ENCODE measurements at regions not wholly inside any gene's neighbourhood (a gene's known extent, or its start where the extent isn't known, plus 50 kb on each side); places are given as distances from the start of the nearest gene placed in this dataset.

DNA sequence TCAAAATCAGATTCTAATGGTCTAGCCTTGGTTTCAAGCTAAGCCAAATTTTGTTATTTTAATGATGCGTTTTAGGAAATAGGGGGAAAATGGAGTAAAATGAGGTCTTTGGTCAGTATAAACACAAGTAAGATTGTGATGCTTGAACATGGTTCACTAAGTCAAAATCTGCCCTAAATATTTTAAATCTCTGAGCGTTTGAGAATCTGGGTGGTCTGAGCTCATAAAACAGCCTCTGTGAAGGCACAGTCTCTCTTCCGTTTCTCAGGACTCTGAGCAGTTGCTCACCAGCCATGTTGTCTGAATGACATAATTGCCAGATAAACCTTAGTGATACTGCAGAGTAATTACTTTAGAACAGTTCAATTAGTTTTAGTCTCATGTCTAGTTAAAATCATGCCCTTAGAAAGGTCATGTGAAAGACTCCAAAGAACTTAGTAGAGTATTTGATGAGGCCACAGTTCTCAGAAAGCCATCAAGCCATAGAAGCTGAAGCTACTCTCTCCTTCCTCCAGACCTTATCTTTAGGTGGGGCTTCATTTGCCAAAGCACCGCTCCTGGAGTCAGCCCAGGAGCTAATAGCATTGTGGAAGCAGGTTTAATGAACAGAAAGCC is 257.1 kb upstream of the MAP3K1 start:
- peaks cover 2% of the 10 kb centered on the region; the same call in 1 of the 2 replicates for H3K27me3 Mint-ChIP-seq (ENCODE audit: low read depth)

More for the DNA sequence above, 257.1 kb upstream of the MAP3K1 start:
- Histone ChIP-seq H3K79me2 (ENCODE audit: insufficient read depth, low read length) (no peaks in the 10 kb centered on the region), H3K4me1 (ENCODE audit: insufficient read depth, low read length) (no peaks in the 10 kb centered on the region), H3K9me3 (ENCODE audit: control insufficient read depth, low read depth, low read length) (no peaks in the 10 kb centered on the region), H3K79me1 (ENCODE audit: insufficient read depth, low read depth, low read length, poor library complexity, severe bottlenecking) (no peaks in the 10 kb centered on the region), H2AFZ (ENCODE audit: low read length) (no peak overlapping the region), H2BK5ac (ENCODE audit: insufficient read length, low read length) (no peak overlapping the region), H3K4me2 (ENCODE audit: insufficient read depth, insufficient read length, low read length) (no peak overlapping the region), H3K18ac (ENCODE audit: insufficient read length, low read depth, low read length) (no peak overlapping the region), H3K14ac (ENCODE audit: insufficient read depth, low read length) (no peak overlapping the region), H3K23ac (ENCODE audit: insufficient read length, low read depth, low read length) (no peak overlapping the region), H2BK15ac (ENCODE audit: low read depth, low read length) (no peak overlapping the region), H4K8ac (replicated peaks; ENCODE audit: insufficient read length, low read depth, low read length) (no peak overlapping the region), H2AK5ac (ENCODE audit: insufficient read length, low read length) (no peak overlapping the region), H2BK20ac (ENCODE audit: low read depth, low read length, poor library complexity, severe bottlenecking) (no peak overlapping the region), H3K56ac (ENCODE audit: insufficient read length, low read depth, low read length) (no peak overlapping the region), H4K91ac (ENCODE audit: insufficient read length, low read depth, low read length) (no peak overlapping the region), H3K4ac (ENCODE audit: low read depth, low read length) (no peak overlapping the region), H3K23me2 (ENCODE audit: insufficient read length, low read depth, low read length, poor library complexity, severe bottlenecking) (no peaks in the 10 kb centered on the region), H3K27me3 (ENCODE audit: insufficient read depth, low read length) (no peaks in the 10 kb centered on the region), H4K20me1 (ENCODE audit: control insufficient read depth, insufficient read depth, insufficient read length) (no peaks in the 10 kb centered on the region), H3K9ac (ENCODE audit: extremely low read depth, insufficient read length, low read length) (no peak overlapping the region), H2BK120ac (ENCODE audit: low read depth, low read length, poor library complexity, severe bottlenecking) (no peak overlapping the region), H2BK12ac (ENCODE audit: insufficient read length, low read depth, low read length) (no peak overlapping the region), H3K27ac (ENCODE audit: insufficient read length, low read depth, low read length) (no peak overlapping the region), H3T11ph (ENCODE audit: low read length) (no peak overlapping the region), H4K5ac (ENCODE audit: insufficient read length, low read depth, low read length) (no peak overlapping the region)
- no peak for DNase-seq
- no peak overlapping the region; a peak in 1 of 7 replicates for H3K27ac Mint-ChIP-seq
- 0 out of 4 replicates have a peak, but pooled peaks cover 3 to 5% of the 10 kb centered on the region in 2 experiments for H3K4me1 Mint-ChIP-seq
- H3K36me3 Mint-ChIP-seq (ENCODE audit: insufficient read depth in 1 of 3, low read depth in 3 of 3) = no peaks in the 10 kb centered on the region
- no peaks in the 10 kb centered on the region for H3K9me3 Mint-ChIP-seq
- TF ChIP-seq, protein P1, sequence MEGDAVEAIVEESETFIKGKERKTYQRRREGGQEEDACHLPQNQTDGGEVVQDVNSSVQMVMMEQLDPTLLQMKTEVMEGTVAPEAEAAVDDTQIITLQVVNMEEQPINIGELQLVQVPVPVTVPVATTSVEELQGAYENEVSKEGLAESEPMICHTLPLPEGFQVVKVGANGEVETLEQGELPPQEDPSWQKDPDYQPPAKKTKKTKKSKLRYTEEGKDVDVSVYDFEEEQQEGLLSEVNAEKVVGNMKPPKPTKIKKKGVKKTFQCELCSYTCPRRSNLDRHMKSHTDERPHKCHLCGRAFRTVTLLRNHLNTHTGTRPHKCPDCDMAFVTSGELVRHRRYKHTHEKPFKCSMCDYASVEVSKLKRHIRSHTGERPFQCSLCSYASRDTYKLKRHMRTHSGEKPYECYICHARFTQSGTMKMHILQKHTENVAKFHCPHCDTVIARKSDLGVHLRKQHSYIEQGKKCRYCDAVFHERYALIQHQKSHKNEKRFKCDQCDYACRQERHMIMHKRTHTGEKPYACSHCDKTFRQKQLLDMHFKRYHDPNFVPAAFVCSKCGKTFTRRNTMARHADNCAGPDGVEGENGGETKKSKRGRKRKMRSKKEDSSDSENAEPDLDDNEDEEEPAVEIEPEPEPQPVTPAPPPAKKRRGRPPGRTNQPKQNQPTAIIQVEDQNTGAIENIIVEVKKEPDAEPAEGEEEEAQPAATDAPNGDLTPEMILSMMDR (conservative IDR thresholded peaks at IDR 0.05) = no peak
- 100% methylated on average over 1 of the region's 4 CpGs for WGBS (ENCODE audit: extremely low coverage, insufficient read length, low lambda C conversion rate)
- no peak overlapping the region for H3K4me3 Mint-ChIP-seq

All from H9 (cell line).